ENCODE measurements at regions not wholly inside any gene's neighbourhood (a gene's known extent, or its start where the extent isn't known, plus 50 kb on each side); places are given as distances from the start of the nearest gene placed in this dataset.
A peak's percentile ranks its signal among the peaks of the same experiment; 100 is the strongest.
"Not testable (repeated sequence)": the region's sequence is repeated elsewhere in the genome, so short reads cannot be mapped to it uniquely, and the experiment has no call there.

DNA sequence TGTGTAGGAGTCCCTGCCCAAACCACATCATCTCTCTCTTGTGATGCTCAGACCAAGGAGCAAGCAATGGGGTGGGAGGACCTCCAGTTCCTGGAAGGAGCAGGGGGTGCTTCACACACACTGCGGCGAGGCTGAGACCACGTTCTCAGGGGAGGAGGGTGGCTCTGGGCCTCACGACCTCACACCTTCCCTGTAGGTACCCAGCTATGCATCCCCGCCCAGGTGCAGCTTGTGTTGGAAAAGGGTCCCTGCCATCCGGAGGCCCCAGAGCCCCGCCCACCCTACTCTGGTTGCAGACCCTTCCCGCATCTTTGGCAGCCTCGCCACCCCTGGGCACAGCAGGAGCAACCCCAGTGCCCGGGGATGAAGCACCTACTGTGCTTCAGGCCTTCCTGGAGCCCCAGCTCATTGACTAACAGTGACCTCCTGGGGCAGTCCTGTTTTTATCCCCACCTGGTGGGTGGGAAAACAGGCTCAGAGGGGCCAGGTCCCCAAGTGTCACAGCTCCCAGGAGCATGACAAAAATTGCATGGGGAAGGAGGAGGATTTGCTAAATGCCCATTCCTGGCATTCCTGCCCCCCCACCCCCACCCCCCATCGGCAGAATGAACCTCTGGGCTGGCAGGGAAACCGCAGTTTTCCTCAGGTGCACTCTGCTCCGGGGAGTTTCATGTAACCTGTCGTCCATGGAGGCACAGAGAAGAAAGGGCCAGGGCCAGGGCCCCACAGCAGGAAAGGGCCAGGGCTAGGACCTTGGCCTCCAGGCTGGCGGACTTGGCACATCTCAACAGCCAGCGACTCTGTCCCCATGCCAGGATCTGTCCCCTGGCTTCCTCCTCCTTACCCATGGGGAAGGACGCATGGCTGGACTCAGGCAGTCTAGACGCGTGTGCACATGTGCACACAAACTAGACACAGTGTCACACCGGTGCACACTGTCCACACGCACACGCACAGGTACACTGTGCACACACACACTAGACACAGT, 81.0 kb downstream of the IGLL1 start:
- Mint-ChIP-seq H3K4me3 (no peak overlapping the region), H3K9me3 (peaks cover 0 to 2% (median 0%) of the 10 kb centered on the region in 7 donors), H3K36me3 (no peaks in the 10 kb centered on the region), H3K27ac (no peak overlapping the region), H3K4me1 (peaks cover 0 to 17% (median 9%) of the 10 kb centered on the region in 4 donors), H3K27me3 (peaks cover 10% of the 10 kb centered on the region)
- Histone ChIP-seq H3K27me3 (ENCODE audit: control insufficient read depth, insufficient read depth, low read length) (no peaks in the 10 kb centered on the region), H3K4me3 (ENCODE audit: low read depth, low read length) (no peak overlapping the region), H3K27ac (ENCODE audit: insufficient read depth, low read length, poor library complexity, severe bottlenecking) (no peak overlapping the region), H3K4me1 (ENCODE audit: control insufficient read depth, insufficient read depth, low read length, poor library complexity, severe bottlenecking) (peaks cover 4% of the 10 kb centered on the region), H3K9me3 (ENCODE audit: control insufficient read depth in 2 of 2, low read length in 2 of 2) (no peaks in the 10 kb centered on the region), H3K36me3 (ENCODE audit: control insufficient read depth, insufficient read depth, low read length) (no peaks in the 10 kb centered on the region)
- DNase-seq (no peak), ATAC-seq (ENCODE audit: low read depth in 2 of 2) (no peak)

DNA sequence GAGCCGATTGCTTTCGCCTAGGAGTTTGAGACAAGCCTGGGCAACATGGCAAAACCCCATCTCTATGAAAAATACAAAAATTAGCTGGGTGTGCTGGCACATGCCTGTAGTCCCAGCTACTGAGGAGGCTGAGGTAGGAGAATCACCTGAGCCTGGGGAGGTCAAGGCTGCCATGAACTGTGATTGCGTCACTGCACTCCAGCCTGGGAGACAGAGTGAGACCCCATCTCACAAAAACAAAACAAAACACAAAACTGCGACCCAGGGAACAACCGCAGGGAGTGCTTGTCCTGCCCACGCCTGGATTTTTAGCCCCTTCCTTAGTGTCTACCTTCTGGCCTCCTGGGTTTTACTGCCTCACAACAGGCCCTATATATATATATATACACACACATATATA, 82.2 kb downstream of the IGLL1 start:
- not testable (repeated sequence) for DNase-seq; H3K9me3 ChIP-seq (ENCODE audit: control insufficient read depth in 2 of 2, low read length in 2 of 2); H3K27me3 Mint-ChIP-seq; ATAC-seq (ENCODE audit: low read depth in 2 of 2); H3K4me1 ChIP-seq (ENCODE audit: control insufficient read depth, insufficient read depth, low read length, poor library complexity, severe bottlenecking); H3K4me3 Mint-ChIP-seq; H3K9me3 Mint-ChIP-seq; H3K36me3 Mint-ChIP-seq; H3K4me3 ChIP-seq (ENCODE audit: low read depth, low read length); H3K36me3 ChIP-seq (ENCODE audit: control insufficient read depth, insufficient read depth, low read length); H3K27ac ChIP-seq (ENCODE audit: insufficient read depth, low read length, poor library complexity, severe bottlenecking); H3K27me3 ChIP-seq (ENCODE audit: control insufficient read depth, insufficient read depth, low read length)
- Mint-ChIP-seq H3K4me1 (peaks cover 0 to 17% (median 9%) of the 10 kb centered on the region in 4 donors), H3K27ac (peak overlapping the region in 2 of 3 donors; percentile 13 to 67)

DNA sequence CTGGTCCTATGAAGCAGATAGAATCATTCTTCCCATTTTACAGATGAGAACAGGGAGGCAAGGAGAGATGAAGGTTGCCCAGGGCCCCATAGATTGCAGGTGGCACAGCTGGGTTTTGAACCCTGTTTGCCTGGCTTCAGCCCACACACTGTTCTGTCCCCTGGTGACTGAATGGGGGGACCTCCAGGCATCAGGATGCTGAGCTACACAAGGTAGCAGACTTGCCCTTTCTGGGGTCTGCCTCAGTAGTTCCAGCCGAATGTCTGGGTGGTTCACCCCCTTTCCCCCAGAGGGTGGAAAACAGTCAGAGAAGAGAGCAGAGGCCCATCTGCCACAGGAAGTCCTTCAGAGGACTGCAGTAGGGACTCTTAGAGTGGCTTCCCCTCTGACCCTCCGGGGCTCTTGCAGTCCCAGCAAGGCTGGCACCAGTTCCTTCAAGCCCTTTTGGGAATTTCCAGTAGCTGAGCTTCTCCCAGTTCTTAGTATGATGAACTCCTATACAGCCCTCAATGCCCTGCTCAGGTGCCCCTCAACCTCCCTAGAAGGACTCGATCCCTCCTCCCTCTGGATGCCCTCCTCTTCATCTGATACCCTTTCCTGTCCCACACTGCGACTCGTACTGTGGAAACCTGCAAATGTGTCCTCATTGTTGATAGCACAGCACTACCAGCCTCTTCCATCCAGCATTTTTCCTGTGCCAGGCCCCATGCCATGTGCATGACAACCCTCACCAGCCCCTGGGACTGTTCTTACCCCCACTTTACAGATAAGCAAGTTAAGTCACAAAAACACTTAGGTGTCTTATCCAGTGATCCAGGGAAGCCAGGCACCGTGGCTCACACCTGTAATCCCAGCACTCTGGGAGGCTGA, 82.8 kb downstream of the IGLL1 start:
- no peaks in the 10 kb centered on the region for H3K36me3 Mint-ChIP-seq
- no peak overlapping the region for H3K4me3 Mint-ChIP-seq
- peaks cover 12% of the 10 kb centered on the region for H3K27me3 Mint-ChIP-seq
- no peaks in the 10 kb centered on the region for H3K9me3 ChIP-seq (ENCODE audit: control insufficient read depth in 2 of 2, low read length in 2 of 2)
- peaks cover 4% of the 10 kb centered on the region for H3K4me1 ChIP-seq (ENCODE audit: control insufficient read depth, insufficient read depth, low read length, poor library complexity, severe bottlenecking)
- H3K27me3 ChIP-seq (ENCODE audit: control insufficient read depth, insufficient read depth, low read length): no peaks in the 10 kb centered on the region
- DNase-seq (no peak), ATAC-seq (ENCODE audit: low read depth in 2 of 2) (no peak)
- H3K27ac Mint-ChIP-seq: peak overlapping the region in 2 of 3 donors; percentile 13 to 67
- H3K4me3 ChIP-seq (ENCODE audit: low read depth, low read length): no peak overlapping the region
- H3K9me3 Mint-ChIP-seq: peaks cover 0 to 1% (median 0%) of the 10 kb centered on the region in 7 donors
- H3K36me3 ChIP-seq (ENCODE audit: control insufficient read depth, insufficient read depth, low read length): no peaks in the 10 kb centered on the region
- H3K4me1 Mint-ChIP-seq: peaks cover 0 to 17% (median 9%) of the 10 kb centered on the region in 4 donors
- no peak overlapping the region for H3K27ac ChIP-seq (ENCODE audit: insufficient read depth, low read length, poor library complexity, severe bottlenecking)

DNA sequence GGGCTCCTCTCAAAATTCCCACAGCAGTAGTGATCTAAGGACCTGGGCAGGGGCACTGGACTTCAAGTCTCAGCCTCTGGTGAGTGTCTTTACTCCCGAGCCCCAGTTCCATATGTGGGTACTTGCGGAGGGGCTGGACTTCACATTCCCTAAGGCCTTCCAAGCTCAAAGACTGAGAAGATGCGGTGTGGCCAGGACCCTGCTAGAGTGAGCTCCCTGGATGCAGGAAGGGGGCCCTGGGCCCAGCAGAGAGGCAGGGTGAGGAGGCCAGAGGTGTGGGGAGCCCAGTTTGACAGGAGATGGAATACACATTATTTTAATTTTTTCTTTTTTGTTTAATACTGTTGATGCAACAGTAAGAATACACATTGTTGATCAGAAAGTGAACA, 83.7 kb downstream of the IGLL1 start:
- no peak overlapping the region for H3K4me3 Mint-ChIP-seq
- DNase-seq: no peak
- no peaks in the 10 kb centered on the region for H3K27me3 ChIP-seq (ENCODE audit: control insufficient read depth, insufficient read depth, low read length)
- no peak overlapping the region for H3K27ac ChIP-seq (ENCODE audit: insufficient read depth, low read length, poor library complexity, severe bottlenecking)
- peaks cover 12% of the 10 kb centered on the region for H3K27me3 Mint-ChIP-seq
- peaks cover 0 to 1% (median 0%) of the 10 kb centered on the region in 7 donors for H3K9me3 Mint-ChIP-seq
- ATAC-seq (ENCODE audit: low read depth in 2 of 2): no peak
- H3K36me3 Mint-ChIP-seq: no peaks in the 10 kb centered on the region
- H3K36me3 ChIP-seq (ENCODE audit: control insufficient read depth, insufficient read depth, low read length): no peaks in the 10 kb centered on the region
- H3K4me3 ChIP-seq (ENCODE audit: low read depth, low read length): no peak overlapping the region
- peaks cover 0 to 17% (median 9%) of the 10 kb centered on the region in 4 donors for H3K4me1 Mint-ChIP-seq
- no peaks in the 10 kb centered on the region for H3K9me3 ChIP-seq (ENCODE audit: control insufficient read depth in 2 of 2, low read length in 2 of 2)
- no peak overlapping the region for H3K27ac Mint-ChIP-seq
- H3K4me1 ChIP-seq (ENCODE audit: control insufficient read depth, insufficient read depth, low read length, poor library complexity, severe bottlenecking): peaks cover 4% of the 10 kb centered on the region

DNA sequence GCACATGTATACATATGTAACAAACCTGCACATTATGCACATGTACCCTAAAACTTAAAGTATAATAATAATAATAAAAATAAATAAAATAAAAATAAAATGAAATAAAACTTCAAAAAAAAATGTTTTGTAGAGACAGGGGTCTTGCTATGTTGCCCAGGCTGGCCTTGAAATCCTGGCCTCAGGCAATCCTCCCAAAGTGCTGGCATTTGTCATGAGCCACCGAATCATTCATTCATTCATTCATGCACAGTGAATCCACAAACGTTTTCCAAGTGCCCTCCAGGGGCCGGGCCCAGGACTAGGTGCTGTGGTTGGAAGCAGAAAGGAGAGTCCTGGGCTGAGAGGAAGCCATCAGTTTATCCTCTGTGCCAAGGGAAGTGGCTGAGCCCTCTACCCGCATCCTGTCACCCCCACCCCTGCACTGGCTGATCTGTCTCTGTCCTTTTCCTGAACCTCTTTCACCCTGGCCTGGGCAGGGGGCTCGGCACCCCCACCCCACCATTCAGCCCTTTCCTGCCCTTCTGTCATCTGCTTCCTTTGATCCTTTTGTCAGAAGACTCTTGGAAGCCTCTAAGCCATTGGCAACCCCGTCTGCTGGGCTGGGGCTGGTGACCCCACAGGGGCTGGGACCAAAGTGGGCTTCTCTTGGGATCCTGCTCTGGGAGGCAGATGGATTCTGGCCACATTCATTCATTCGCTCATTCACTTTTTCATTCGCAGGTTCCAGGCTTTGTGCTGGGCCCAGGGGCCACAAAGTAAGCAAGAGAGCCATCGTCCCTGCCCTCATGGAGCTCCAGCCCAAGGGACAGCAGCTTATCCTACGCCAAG, 84.3 kb downstream of the IGLL1 start:
- Mint-ChIP-seq H3K4me1 (peaks cover 0 to 17% (median 9%) of the 10 kb centered on the region in 4 donors), H3K36me3 (no peaks in the 10 kb centered on the region), H3K4me3 (no peak overlapping the region), H3K9me3 (peaks cover 0 to 1% (median 0%) of the 10 kb centered on the region in 7 donors), H3K27ac (peak overlapping the region in 2 of 3 donors; percentile 81 to 83), H3K27me3 (peaks cover 12% of the 10 kb centered on the region)
- Histone ChIP-seq H3K27me3 (ENCODE audit: control insufficient read depth, insufficient read depth, low read length) (no peaks in the 10 kb centered on the region), H3K4me1 (ENCODE audit: control insufficient read depth, insufficient read depth, low read length, poor library complexity, severe bottlenecking) (peaks cover 4% of the 10 kb centered on the region), H3K36me3 (ENCODE audit: control insufficient read depth, insufficient read depth, low read length) (no peaks in the 10 kb centered on the region), H3K9me3 (ENCODE audit: control insufficient read depth in 2 of 2, low read length in 2 of 2) (no peaks in the 10 kb centered on the region), H3K4me3 (ENCODE audit: low read depth, low read length) (no peak overlapping the region), H3K27ac (ENCODE audit: insufficient read depth, low read length, poor library complexity, severe bottlenecking) (no peak overlapping the region)
- ATAC-seq (ENCODE audit: low read depth in 2 of 2): no peak
- DNase-seq: peak in 1 of 3 donors; percentile 45

DNA sequence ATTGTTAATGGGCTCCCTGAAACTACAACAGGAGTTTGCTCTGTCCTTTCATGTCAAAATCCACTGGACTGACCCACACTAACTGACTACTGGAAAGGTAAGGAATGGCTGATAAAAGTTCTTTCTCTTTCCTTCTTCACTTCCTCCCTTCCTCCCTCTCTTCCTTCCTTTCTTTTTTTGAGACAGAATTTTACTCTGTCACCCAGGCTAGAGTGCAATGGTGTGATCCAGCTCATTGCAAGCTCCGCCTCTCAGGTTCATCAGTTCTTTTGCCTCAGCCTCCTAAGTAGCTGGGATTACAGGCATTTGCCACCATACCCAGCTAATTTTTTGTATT, 85.2 kb downstream of the IGLL1 start:
- ATAC-seq (ENCODE audit: low read depth in 2 of 2) (no peak), DNase-seq (no peak)
- H3K4me3 ChIP-seq (ENCODE audit: low read depth, low read length): no peak overlapping the region
- H3K9me3 Mint-ChIP-seq: peaks cover 0 to 3% (median 0%) of the 10 kb centered on the region in 7 donors
- no peaks in the 10 kb centered on the region for H3K9me3 ChIP-seq (ENCODE audit: control insufficient read depth in 2 of 2, low read length in 2 of 2)
- no peaks in the 10 kb centered on the region for H3K36me3 ChIP-seq (ENCODE audit: control insufficient read depth, insufficient read depth, low read length)
- peaks cover 4% of the 10 kb centered on the region for H3K4me1 ChIP-seq (ENCODE audit: control insufficient read depth, insufficient read depth, low read length, poor library complexity, severe bottlenecking)
- no peaks in the 10 kb centered on the region for H3K36me3 Mint-ChIP-seq
- H3K27ac ChIP-seq (ENCODE audit: insufficient read depth, low read length, poor library complexity, severe bottlenecking): no peak overlapping the region
- H3K27ac Mint-ChIP-seq: no peak overlapping the region
- H3K4me1 Mint-ChIP-seq: peaks cover 0 to 17% (median 9%) of the 10 kb centered on the region in 4 donors
- H3K4me3 Mint-ChIP-seq: no peak overlapping the region
- no peaks in the 10 kb centered on the region for H3K27me3 ChIP-seq (ENCODE audit: control insufficient read depth, insufficient read depth, low read length)
- peaks cover 12% of the 10 kb centered on the region for H3K27me3 Mint-ChIP-seq

DNA sequence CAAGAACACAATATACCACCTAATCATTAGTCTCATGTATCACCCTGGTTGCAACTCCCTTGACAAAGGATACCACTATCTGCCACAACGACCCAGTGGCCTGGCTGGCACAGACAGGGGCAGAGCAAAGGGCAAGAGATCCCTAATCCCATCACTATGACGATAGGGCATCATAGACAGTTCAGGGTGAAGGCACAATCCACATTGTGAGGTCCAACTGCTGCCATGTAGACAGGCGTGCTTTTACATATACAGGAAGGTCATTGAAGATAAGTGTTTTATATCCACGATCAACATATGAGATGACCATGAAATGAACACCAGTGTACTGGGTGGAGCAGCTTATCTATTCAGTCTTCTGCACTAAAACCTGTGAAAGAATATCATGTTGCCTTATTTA, 94.6 kb downstream of the IGLL1 start:
- H3K9me3 Mint-ChIP-seq: peaks cover 0 to under 1% (median 0%) of the 10 kb centered on the region in 7 donors
- Histone ChIP-seq H3K4me3 (ENCODE audit: low read depth, low read length) (no peak overlapping the region), H3K36me3 (ENCODE audit: control insufficient read depth, insufficient read depth, low read length) (no peaks in the 10 kb centered on the region), H3K9me3 (ENCODE audit: control insufficient read depth in 2 of 2, low read length in 2 of 2) (no peaks in the 10 kb centered on the region), H3K27me3 (ENCODE audit: control insufficient read depth, insufficient read depth, low read length) (peaks cover 5% of the 10 kb centered on the region), H3K4me1 (ENCODE audit: control insufficient read depth, insufficient read depth, low read length, poor library complexity, severe bottlenecking) (no peaks in the 10 kb centered on the region), H3K27ac (ENCODE audit: insufficient read depth, low read length, poor library complexity, severe bottlenecking) (no peak overlapping the region)
- peaks cover 28% of the 10 kb centered on the region for H3K27me3 Mint-ChIP-seq
- peaks cover 0 to 4% (median 1%) of the 10 kb centered on the region in 4 donors for H3K4me1 Mint-ChIP-seq
- DNase-seq (no peak), ATAC-seq (ENCODE audit: low read depth in 2 of 2) (no peak)
- no peak overlapping the region for H3K4me3 Mint-ChIP-seq
- no peak overlapping the region for H3K27ac Mint-ChIP-seq
- no peaks in the 10 kb centered on the region for H3K36me3 Mint-ChIP-seq

Data from CD4-positive, CD25-positive, alpha-beta regulatory T cell (primary cell).